Vagina (tissue), 2 donors: ENCODE measurements at regions not wholly inside any gene's neighbourhood (a gene's known extent, or its start where the extent isn't known, plus 50 kb on each side); places are given as distances from the start of the nearest gene placed in this dataset.

Experiments used
- POLR2A ChIP-seq, 2 donors: fragments of 450-650 bp; IDR thresholded peaks; one replicate each; pipeline ENCODE4 v1.6.1; 2017; ENCODE audit warnings: antibody characterized with exemption in 2 of 2, mild to moderate bottlenecking in 2 of 2, moderate library complexity in 2 of 2
- POLR2AphosphoS5 ChIP-seq, 2 donors: sonication (generic); formaldehyde crosslinking; IDR thresholded peaks; one replicate each; pipeline ENCODE4 v1.9.0; 2017; ENCODE audit warnings: antibody characterized with exemption in 2 of 2, mild to moderate bottlenecking in 2 of 2, low read depth in 1 of 2; ENCODE audit not compliant: insufficient read depth in 1 of 2
- TF ChIP-seq, protein P1 (sequence below), 3 experiments: fragments of 450-650 bp in 2 of 3; fragments of 200-600 bp in 1 of 3; sonication (generic) in 1 of 3; IDR thresholded peaks; one replicate each; pipeline ENCODE4 v1.5.1; 2017 to 2019; ENCODE audit warnings: antibody characterized with exemption in 3 of 3, mild to moderate bottlenecking in 2 of 3, moderate library complexity in 2 of 3

DNA sequence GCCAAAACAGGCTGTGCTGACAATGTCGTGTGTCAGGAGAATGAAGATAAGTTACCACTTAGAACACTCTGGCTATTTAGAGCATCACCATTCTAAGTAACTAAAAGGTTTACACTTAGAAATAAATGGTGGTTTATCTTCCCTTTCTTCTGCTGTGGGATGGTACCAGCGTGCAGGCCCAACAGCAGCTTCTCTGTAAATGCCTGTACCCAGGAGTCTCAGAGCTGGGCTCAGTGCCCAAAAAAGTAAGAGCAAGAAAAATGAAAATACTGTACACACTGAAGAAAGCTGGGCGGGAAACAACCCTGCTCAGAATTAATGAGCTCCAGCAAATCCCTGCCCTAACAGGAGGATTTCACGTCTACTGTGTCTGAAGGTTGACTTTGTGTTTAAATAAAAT is 206.5 kb downstream of the MFSD1 start:
- TF ChIP-seq, protein P1, sequence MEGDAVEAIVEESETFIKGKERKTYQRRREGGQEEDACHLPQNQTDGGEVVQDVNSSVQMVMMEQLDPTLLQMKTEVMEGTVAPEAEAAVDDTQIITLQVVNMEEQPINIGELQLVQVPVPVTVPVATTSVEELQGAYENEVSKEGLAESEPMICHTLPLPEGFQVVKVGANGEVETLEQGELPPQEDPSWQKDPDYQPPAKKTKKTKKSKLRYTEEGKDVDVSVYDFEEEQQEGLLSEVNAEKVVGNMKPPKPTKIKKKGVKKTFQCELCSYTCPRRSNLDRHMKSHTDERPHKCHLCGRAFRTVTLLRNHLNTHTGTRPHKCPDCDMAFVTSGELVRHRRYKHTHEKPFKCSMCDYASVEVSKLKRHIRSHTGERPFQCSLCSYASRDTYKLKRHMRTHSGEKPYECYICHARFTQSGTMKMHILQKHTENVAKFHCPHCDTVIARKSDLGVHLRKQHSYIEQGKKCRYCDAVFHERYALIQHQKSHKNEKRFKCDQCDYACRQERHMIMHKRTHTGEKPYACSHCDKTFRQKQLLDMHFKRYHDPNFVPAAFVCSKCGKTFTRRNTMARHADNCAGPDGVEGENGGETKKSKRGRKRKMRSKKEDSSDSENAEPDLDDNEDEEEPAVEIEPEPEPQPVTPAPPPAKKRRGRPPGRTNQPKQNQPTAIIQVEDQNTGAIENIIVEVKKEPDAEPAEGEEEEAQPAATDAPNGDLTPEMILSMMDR (IDR thresholded peaks at IDR 0.05) = no peak
- no peak for TF ChIP-seq POLR2A (IDR thresholded peaks at IDR 0.05)
- no peak for TF ChIP-seq POLR2AphosphoS5 (IDR thresholded peaks at IDR 0.05; ENCODE audit: insufficient read depth in 1 of 2, low read depth in 1 of 2)
